ENCODE measurements at regions not wholly inside any gene's neighbourhood (a gene's known extent, or its start where the extent isn't known, plus 50 kb on each side); places are given as distances from the start of the nearest gene placed in this dataset.

GRCh38 chr4:54852602-54853001 is 194.8 kb downstream of the KIT start:
- no peak for TF ChIP-seq ZNF138 (tag by site-specific recombination; IDR thresholded peaks at IDR 0.05; ENCODE audit: borderline replicate concordance)
- no peak for TF ChIP-seq PRDM1 (tag by site-specific recombination; IDR thresholded peaks at IDR 0.05)
- TF ChIP-seq GLI2 (tag by site-specific recombination; IDR thresholded peaks at IDR 0.05; ENCODE audit: borderline replicate concordance, low read depth): no peak
- TF ChIP-seq REST (tag by site-specific recombination; IDR thresholded peaks at IDR 0.05): no peak
- no peak for TF ChIP-seq CTCF (tag by site-specific recombination; IDR thresholded peaks at IDR 0.05)
- TF ChIP-seq MEIS1 (CRISPR knock-in tag; IDR thresholded peaks at IDR 0.05; ENCODE audit: borderline replicate concordance): no peak
- no peak for TF ChIP-seq YY1 (tag by site-specific recombination; IDR thresholded peaks at IDR 0.05)
- TF ChIP-seq ZSCAN4 (tag by site-specific recombination; IDR thresholded peaks at IDR 0.05): no peak
- TF ChIP-seq ZNF266 (tag by site-specific recombination; IDR thresholded peaks at IDR 0.05; ENCODE audit: low read depth): no peak
- no peak for TF ChIP-seq ZBTB49 (tag by site-specific recombination; IDR thresholded peaks at IDR 0.05; ENCODE audit: low read depth)
- no peak for TF ChIP-seq TCF7L2 (IDR thresholded peaks at IDR 0.05; ENCODE audit: borderline replicate concordance, low read depth, low read length)
- no peak for TF ChIP-seq YY2 (tag by site-specific recombination; IDR thresholded peaks at IDR 0.05)
- no peak for TF ChIP-seq SETDB1 (IDR thresholded peaks at IDR 0.05; ENCODE audit: insufficient read length, low read length)
- TF ChIP-seq ZNF530 (tag by site-specific recombination; IDR thresholded peaks at IDR 0.05; ENCODE audit: low read depth): no peak

Data from HEK293 (cell line).